Activated CD4-positive, alpha-beta T cell treated with anti-CD3 and anti-CD28 coated beads, Interleukin-2, amount 50 U/mL, for 48 hours (primary cell): ENCODE measurements at regions not wholly inside any gene's neighbourhood (a gene's known extent, or its start where the extent isn't known, plus 50 kb on each side); places are given as distances from the start of the nearest gene placed in this dataset.
"Not testable (repeated sequence)": the region's sequence is repeated elsewhere in the genome, so short reads cannot be mapped to it uniquely, and the experiment has no call there.

Experiments
- DNase-seq, 2 experiments: peaks; one replicate each; pipeline ENCODE4 v3.0.0-alpha.2; 2020

DNA sequence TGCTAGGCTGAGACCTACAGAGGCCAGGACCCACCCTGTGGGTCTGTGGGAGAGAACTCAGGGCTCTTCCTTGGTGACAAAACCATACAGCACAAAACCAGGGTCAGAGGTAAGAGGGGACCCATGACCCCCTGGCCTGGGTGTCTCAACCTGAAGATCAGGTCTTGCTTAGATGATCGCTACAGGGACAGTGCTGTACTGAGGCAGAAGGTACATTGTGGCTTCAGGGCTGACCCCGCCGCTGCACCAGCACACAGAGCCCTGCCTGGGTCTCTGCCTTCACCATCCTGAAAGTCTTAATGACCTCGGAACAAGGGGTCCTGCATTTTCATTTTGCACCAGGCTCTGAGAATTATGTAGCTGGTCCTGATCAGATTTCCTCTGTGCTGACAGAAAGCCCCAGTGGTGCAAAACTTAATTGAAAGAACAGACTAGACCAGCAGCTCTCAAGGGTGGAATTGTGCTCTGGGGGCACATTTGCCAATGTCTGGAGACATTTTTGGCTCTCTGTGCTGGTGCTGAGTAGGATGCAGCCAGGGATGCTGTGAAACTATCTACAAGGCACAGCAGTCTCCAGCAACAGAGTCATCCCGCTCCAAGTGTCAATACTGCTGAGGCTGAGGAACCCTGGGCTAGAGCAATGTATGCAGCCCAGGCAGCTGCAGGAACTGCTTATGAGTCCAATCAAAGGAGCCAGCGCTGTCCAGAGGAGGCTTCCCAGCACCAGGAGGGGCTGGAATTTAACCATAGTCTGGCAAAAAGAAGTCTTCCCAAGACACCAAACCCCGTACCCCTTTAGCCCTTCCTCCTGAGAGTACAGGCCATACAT, 254.9 kb downstream of the ERMARD start:
- DNase-seq: no peak

DNA sequence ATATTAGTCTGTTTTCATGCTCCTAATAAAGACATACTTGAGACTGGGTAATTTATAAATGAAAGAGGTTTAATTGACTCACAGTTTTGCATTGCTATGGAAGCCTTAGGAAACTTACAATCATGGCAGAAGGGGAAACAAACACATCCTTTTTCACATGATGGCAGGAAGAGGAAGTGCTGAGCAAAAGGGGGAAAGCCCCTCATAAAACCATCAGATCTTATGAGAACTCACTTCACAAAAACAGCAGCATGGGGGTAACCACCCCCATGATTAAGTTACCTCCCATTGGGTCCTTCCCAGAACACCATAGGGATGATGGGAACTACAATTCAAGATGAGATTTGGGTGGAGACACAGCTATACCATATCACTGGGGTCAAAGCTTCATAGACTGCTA, 254.2 kb downstream of the ERMARD start:
- no peak for DNase-seq

DNA sequence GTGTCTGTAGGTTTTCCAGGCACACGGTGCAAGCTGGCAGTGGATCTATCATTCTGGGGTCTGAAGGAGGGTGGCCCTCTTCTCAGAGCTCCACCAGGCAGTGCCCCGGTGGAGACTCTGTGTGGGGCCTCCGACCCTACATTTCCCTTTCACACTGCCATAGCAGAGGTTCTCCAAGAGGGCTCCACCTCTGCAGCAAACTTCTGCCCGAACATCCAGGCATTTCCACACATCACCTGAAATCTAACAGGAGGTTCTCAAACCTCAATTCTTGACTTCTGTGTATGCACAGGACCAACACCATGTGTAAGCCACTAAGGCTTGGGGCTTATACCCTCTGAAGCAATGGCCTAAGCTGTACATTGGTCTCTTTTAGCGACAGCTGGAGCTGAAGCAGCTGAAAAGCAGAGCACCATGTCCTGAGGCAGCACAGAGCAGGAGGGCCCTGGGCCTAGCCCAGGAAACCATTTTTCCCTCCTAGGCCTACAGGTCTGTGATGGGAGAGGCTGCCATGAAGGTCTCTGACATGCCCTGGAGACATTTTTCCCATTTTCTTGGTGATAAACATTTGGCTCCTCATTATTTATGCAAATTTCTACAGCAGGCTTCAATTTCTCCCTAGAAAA, 253.3 kb downstream of the ERMARD start:
- DNase-seq: no peak

DNA sequence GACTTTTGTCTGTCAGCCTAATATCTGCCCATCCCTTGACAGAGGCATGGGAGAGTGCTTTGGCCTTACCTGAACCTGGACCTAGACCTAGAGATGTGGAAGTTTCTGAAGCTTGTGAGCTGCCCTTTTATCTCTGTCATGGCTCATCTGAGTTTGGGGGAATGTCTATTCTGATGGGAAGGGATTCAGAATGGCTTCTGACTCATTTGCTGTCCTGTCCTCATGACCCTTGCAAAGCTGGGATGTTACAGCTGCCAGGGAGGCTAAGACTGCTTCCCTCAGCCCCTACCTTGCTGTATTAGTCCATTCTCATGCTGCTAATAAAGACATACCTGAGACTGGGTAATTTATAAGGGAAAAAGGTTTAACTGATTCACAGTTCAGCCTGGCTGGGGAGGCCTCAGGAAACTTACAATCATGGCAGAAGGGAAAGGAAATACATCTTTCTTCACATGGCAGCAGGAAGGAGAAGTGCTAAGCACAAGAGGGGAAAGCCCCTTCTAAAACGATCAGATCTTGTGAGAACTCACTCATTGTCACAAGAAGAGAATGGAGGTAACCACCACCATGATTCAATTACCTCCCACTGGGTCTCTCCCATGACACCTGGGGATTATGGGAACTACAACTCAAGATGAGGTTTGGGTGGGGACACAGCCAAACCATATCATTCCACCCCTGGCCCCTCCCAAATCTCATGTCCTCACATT, 252.2 kb downstream of the ERMARD start:
- no peak for DNase-seq

DNA sequence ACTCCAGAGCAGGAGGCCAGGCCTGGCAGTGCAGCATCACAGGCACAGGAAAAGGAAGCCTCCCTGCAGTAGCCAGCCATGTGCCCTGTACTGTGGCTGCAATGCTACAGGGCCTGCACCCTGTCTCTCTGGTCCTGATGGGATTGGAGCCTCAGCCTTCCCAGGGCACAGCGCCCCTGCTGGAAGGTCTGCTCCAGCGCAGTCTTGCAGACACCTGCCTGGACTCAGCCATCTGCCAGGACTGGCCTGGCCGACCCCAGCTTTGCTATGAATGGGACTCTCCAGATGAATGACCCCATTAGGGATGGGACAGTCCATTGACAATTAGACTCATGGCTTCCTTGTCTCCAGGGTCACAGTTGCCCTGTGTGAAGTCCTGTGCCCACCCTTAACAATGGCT, 251.6 kb downstream of the ERMARD start:
- DNase-seq: no peak

DNA sequence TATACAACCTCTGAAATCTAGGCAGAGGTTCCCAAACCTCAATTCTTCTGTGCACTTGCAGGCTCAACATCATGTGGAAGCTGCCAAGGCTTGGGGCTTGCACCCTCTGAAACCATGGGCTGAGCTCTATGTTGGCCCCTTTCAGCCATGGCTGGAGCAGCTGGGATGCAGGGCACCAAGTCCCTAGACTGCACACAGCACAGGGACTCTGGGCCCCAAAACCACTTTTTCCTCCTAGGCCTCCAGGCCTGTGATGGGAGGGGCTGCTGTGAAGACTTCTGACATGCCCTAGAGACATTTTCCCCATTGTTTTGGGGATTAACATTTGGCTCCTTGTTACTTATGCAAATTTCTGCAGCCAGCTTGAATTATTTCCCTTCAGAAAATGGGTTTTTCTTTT, 250.4 kb downstream of the ERMARD start:
- DNase-seq: not testable (repeated sequence)

DNA sequence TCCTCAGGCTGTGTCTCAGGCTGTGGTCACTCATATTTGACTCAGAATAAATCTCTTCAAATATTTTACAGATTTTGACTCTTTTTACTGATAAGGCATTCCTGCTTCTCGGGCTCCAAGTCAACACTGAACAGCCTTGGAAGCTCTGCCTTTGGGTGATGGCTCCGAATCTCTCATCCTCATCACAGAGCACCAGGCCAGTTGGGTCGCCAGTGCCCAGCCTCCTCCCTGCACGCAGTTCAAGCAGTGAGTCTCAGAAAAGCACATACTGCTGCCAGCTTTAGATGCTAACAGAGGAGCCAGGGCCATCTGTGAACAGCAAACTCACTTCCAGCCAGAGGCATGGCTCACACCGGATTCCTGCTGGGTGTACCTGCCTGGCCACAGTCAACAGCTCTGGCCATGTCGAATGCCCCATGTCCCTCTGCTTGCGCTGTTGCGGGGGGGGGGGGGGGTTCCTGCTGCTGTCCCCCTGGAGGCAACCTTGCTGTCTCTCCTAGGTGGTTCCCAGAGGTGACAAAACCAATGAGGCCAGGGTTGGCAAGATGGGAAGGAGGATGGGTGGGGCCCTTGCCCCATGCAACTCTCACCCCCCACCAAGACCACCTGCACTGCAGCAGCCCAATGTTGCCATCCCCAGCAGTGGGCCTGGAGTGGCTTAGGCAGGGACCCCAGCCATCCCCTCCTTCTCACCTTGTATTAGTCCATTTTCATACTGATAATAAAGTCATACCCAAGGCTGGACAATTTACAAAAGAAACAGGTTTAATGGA, 248.8 kb downstream of the ERMARD start:
- DNase-seq: no peak

DNA sequence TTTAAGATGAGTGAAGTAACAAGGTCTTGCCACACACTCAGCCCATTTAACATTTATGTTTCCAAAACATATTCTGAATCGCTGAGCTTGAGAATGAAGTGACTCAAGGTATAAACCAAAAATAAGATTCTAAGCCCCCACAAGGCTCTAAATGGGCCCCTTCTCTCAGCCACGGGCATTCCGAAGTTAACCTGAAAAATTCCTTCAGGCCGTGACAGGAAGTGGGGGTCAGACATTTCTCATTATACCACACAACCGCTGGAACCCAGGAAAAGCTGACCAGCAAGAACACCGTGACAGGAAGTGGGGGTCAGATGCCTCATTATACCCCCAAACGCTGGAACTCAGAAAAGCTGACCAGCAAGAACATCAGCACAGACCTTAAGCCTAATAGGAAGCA, 247.9 kb downstream of the ERMARD start:
- no peak for DNase-seq

DNA sequence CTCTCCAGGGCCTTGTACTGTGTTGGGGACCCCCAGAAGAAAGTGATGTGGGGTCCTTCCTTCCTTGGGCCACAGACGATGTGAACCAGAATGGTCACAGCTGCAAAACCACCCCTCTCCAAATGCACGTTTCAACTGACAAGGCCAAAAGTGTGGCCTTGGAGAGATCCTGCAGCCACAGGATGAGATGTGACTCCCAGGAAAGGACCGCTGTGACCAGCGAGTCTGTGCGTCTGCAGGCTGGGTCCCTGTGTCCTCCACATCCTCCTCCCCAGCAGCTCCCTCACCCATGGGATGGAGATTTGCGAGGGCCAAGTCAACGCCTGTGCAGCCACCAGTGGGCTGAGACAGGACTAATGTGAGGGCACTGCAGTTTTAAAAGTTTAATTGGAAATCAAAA, 247.0 kb downstream of the ERMARD start:
- DNase-seq: no peak

DNA sequence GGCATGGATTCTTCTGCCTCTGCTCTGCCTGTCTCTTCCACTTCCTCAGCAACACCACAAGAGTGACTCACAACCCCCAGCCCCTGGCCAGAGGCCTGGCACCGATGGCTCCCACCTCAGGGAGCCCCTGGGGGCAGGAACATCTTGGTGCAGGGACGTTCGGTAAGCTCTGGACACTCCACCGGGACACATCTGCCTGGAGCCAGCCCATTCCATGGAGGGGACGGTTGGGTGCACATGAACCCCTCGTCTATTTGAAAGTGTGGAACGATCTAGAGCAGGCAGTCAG, 246.5 kb downstream of the ERMARD start:
- no peak for DNase-seq

DNA sequence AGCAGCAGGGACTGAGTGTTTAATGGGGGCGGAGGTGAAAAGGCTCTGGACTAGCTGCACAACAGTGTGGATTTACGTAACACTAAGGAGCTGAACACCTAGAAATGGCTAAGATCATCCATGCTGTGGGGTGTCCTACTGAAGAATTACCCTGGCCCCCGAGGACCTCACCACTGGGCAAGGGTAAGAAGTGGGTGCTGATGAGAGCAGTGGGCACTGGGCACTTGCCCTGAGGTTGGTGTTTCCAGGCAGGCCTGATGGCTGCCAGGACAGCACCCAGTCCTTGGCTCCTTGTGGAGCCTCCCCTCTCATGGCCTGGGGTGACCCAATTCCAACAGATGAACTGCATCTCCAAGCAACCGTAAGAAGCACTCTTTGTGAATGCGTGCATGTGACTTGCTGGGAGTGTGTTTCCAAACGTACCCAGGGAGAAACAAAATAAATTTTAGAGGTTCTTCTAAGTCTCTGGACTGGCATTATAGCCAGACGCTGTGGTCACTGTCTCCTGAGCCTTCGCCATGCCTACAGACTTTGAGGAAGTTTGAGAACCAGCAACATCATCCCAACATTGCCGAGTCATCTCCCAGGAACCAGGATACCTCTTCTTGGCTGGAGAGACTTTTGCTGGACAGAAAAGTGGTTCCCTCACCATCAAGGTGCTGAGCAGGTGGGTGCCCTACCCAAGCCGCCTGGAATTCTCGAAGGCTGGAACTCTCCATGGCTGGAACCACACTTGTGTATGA, 245.9 kb downstream of the ERMARD start:
- no peak for DNase-seq

DNA sequence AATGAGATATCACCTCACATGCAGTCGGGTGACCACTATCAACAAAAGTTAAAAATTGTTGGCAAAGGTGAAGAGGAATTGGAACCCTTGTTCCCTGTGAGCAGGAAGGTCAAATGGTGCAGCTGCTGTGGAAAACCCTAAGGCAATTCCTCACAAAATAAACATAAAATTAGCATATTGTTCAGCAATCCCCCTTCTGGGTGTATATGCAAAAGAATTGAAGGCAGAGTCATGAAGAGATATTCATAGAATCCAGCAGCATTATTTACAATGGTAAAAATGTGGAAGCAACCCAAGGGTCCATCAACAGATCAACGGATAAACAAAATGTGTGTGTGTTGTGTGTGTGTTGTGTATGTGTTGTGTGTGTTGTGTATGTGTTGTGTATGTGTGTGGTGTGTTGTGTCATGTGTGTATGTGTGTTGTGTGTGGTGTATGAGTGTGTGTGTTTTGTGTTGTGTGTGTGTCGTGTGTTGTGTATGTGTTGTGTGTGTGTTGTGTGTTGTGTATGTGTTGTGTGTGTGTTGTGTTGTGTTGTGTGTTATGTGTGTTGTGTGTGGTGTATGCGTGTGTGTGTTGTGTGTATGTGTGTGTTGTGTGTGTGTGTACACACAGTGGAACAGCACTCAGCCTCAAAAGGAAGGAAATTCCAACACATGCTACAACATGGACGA, 245.1 kb downstream of the ERMARD start:
- DNase-seq: no peak

DNA sequence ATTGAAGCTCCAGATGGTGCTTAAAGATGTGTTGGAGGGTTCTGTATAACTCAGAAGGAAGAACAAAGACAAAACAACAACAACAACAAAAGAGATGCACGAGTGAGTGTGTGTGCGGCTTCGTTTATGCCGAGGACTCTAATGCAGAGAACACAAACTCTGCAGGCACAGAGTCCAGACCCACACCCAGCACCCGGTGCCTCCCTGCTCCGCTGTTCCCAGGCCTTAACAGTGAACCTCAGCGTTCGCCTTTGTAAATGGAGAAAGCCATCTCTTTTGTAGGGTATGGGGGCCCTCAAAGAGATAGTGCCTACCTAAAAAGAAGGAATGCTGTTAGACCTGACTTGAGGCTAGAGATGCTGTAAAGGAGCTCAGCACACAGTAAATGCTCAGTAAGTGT, 243.3 kb downstream of the ERMARD start:
- DNase-seq: no peak

DNA sequence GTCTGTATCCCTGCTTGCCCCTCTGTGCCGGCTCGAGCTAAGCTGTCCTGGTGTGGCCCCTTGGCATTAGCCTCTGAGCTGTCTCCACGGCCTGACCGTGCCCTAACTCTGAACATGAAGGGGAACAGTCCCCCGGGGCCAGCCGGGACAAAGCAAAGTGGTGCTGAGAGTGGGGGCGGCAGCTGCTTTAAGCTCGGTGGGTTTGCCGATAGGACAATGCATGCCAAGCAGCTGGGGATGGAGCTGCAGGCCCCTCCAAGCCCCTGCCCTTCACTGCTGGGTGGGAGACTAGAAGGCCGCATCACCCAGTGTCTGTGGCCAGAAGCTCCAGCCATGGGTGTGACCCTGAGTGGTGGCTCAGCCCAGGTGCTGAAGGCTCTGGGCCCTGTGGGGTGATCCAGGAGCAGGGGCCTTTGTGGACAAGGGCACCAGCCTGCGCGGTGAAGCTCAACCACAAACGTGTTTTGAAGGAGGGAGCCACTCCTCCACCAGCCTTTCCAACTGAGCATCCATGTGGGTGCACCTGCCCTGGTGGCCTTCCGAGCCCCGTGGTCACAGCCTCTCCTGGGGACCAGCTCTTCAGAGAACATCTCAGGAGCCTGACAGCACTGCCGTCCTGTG, 242.5 kb downstream of the ERMARD start:
- no peak for DNase-seq

DNA sequence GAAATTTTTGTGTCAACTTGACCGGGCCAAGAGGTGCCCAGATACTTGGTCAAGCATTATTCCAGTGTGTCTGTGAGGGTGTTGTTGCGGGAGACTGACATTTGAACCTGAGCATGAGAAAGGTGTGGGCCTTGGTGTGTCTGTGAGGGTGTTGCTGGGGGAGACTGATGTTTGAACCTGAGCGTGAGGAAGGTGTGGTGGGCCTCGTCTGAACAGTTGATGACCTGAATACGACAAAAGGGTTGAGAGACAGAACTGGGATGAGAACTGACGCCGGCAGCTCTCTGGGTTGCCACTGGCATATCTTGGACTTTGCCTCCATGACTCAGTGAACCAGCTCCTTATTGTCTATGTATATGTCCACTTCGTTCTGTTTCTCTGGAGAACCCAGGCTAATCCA, 240.5 kb downstream of the ERMARD start:
- DNase-seq: no peak

DNA sequence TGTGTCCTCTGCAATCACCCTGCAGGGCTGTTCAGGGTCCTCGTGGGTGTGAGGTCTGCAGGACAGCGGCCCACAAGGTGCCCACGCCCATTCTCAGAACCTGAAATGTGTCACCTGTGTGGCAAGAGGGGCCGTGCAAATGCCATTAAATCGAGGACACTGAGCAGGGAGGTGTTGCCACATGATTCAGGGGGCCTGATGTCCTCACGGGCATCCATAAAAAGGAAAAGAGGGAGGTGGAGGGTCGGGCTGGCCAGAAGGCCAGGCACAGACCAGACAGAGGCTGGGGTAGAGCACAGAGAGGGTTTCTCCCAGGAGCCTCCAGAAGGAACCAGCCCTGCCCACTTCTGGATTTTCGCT, 239.6 kb downstream of the ERMARD start:
- no peak for DNase-seq

DNA sequence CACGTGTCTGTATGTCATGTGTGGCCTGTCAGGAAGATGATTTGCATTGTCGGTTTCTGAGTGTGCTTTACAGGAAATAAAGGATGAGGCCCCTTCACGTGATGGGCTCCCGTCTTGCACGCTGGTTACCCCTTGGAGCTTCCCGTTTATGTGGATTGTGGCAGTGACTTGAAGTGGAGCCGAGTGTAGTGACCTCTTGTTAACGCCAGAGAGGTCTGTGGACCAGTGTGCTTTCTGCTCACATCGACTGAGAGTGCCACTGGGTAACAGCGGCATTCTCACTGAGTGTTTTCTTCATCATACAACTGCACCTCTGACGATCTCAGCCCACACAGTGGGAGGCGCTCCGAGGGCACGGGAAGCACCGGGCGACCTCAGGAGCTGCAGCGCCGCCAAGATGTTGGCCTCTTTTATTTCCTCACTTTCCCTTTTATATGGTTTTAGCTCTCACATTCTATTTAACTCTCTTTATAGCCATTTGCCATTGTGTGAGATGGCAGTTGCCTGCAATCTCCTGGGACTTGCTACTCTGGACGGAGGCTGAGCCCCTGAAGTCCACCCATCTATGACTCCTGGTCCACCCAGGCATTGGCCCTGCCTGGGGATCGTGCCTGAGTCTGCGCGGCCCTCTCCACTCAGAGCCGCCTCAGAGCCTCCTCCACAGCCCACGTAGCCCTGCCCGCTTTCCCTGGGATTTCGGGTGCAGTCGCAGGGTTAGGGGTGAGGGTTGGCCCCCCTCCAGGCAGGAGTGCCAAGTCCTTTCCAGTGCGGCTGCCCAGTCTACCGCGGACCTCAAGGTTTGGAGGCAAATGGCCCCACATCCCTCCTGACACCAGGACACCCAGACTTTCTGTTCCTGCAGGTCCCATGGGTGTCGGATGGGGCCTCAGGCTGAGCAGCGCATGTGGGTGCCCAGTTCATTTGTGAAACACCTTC, 238.9 kb downstream of the ERMARD start:
- peak; percentile 59 to 70 for DNase-seq

DNA sequence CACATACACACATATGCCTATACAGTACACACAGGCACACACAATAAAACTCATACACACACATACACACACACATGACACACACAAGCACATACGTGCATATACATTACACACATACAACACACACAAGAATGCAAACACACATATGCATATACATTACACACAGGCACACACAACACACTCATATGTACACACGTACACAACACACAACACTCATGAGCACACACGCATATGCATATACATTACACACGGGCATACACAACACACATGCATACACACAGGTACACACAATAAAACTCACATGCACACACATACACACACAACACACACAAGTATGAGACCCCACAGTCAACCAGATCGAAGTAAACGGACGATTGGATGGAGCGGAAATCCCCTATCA, 238.2 kb downstream of the ERMARD start:
- DNase-seq: no peak

DNA sequence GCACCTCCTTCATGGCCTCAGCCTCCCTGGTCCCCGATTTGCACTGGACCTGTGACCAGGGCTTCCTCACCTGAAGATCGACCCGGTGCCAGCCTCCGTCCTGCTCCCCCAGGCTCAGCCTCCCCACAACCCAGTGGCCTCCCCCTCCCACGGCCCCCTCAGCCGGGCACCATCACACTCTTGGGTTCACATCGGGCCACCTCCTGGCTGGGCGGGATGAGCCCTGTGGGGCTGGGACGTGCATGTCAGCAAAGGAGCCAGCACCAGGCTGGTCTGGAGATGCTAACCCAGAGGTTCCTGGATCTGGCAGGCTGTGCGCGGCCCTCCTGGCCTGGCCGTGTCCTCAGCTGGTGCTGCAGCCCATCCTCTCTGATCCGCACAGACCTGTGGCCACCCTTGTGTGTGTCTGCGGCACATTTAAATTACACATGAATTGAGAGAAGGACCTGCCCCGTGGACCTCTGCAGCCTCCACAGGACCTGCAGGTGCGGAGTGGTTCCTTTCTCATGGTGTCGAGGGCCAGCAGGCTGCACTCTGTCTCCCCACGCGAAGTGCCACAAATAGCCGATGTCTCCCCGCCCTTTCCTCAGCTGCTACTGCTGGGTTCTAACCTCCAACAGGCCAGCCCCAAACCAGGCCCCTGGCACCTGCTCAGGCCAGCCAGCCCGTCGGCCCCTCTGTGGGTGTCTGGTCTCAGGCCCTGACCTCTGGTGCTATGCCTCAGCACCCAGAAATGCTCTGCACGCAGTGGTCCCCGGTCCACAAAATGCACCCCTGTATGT, 237.5 kb downstream of the ERMARD start:
- no peak for DNase-seq
